ENCODE measurements at regions not wholly inside any gene's neighbourhood (a gene's known extent, or its start where the extent isn't known, plus 50 kb on each side); places are given as distances from the start of the nearest gene placed in this dataset.

DNA sequence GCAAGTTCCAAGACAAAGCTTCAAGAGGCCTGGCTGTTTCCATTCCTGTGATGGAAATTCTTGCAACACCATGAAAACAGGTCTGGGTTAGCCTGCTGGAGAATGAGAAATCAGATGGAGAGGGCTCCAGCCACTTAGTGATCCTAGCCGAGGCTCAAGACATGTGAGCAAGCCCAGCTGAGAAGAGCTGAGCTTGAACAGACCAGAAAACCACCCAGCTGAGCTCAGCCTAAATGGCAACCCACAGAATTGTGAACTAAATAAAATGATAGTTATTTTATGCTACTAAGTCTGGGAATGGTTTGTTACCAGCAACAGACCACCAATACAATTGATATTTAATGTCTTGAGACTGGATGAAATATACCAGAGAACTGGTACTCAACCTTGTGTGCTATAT lies 494.5 kb downstream of the RMST start:
- no peaks in the 10 kb centered on the region for H3K79me2 ChIP-seq (ENCODE audit: insufficient read depth, low read length)
- no peak overlapping the region for H3K27ac ChIP-seq (ENCODE audit: low read depth in 1 of 2, low read length in 2 of 2)
- H3K9ac ChIP-seq (ENCODE audit: insufficient read depth, low read length, poor library complexity, severe bottlenecking) = no peak overlapping the region
- WGBS (ENCODE audit: insufficient coverage) = no CpG with 5 or more reads among the region's 1 CpG
- intact Hi-C loops (cut with micrococcal nuclease) = no loop called here
- TF ChIP-seq, protein P1, sequence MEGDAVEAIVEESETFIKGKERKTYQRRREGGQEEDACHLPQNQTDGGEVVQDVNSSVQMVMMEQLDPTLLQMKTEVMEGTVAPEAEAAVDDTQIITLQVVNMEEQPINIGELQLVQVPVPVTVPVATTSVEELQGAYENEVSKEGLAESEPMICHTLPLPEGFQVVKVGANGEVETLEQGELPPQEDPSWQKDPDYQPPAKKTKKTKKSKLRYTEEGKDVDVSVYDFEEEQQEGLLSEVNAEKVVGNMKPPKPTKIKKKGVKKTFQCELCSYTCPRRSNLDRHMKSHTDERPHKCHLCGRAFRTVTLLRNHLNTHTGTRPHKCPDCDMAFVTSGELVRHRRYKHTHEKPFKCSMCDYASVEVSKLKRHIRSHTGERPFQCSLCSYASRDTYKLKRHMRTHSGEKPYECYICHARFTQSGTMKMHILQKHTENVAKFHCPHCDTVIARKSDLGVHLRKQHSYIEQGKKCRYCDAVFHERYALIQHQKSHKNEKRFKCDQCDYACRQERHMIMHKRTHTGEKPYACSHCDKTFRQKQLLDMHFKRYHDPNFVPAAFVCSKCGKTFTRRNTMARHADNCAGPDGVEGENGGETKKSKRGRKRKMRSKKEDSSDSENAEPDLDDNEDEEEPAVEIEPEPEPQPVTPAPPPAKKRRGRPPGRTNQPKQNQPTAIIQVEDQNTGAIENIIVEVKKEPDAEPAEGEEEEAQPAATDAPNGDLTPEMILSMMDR (IDR thresholded peaks at IDR 0.05) = no peak
- H3K9me3 ChIP-seq (replicated peaks in 1 of 2; ENCODE audit: control insufficient read depth in 1 of 2, insufficient read depth in 1 of 2, low read length in 2 of 2) = peaks cover 0 to 3% of the 10 kb centered on the region in 2 donors
- no peaks in the 10 kb centered on the region for H3K4me1 ChIP-seq (ENCODE audit: control insufficient read depth in 1 of 2, insufficient read depth in 2 of 2, low read length in 2 of 2)
- no peak overlapping the region for H3K4me3 ChIP-seq (replicated peaks in 1 of 3; ENCODE audit: low read depth in 2 of 3, low read length in 3 of 3)
- Mint-ChIP-seq H3K36me3 (no peaks in the 10 kb centered on the region), H3K4me3 (no peak overlapping the region), H3K27me3 (ENCODE audit: low read depth in 3 of 3) (no peaks in the 10 kb centered on the region), H3K27ac (no peak overlapping the region), H3K4me1 (no peaks in the 10 kb centered on the region), H3K9me3 (peaks cover 2 to 6% (median 3%) of the 10 kb centered on the region in 7 donors)
- no peak overlapping the region for H3K4me2 ChIP-seq (replicated peaks; ENCODE audit: extremely low read depth, low read length, poor library complexity, severe bottlenecking)
- DNase-seq = no peak
- H2AFZ ChIP-seq (ENCODE audit: insufficient read depth, low read depth, low read length, poor library complexity, severe bottlenecking) = no peak overlapping the region
- H3K27me3 ChIP-seq (ENCODE audit: control insufficient read depth in 2 of 2, insufficient read depth in 2 of 2, low read length in 2 of 2) = no peaks in the 10 kb centered on the region
- no peaks in the 10 kb centered on the region for H3K36me3 ChIP-seq (replicated peaks in 1 of 2; ENCODE audit: control insufficient read depth in 1 of 2, insufficient read depth in 2 of 2, low read length in 2 of 2)
- no peaks in the 10 kb centered on the region for H4K20me1 ChIP-seq (ENCODE audit: insufficient read depth, low read length)

DNA sequence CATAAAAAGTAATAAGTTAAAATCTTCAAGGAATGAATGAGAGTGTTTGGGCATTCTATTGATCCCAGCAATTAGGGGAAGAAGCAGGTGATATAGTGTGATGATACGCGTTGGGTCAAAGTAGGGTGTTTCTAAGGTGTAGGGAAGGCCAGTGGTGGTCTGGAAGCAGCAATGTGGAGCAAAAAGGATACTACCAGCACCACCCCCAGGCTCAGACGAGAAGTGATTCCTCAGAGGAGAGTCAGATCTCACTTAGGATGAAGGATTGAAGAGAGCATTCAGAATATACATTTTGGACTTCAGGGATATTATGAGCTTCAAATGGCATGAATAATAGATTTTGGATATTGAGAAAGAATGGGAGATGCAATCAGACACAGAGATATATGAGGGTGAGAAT lies 497.6 kb downstream of the RMST start:
- no peak overlapping the region for H2AFZ ChIP-seq (ENCODE audit: insufficient read depth, low read depth, low read length, poor library complexity, severe bottlenecking)
- no peaks in the 10 kb centered on the region for H3K36me3 ChIP-seq (replicated peaks in 1 of 2; ENCODE audit: control insufficient read depth in 1 of 2, insufficient read depth in 2 of 2, low read length in 2 of 2)
- H3K4me2 ChIP-seq (replicated peaks; ENCODE audit: extremely low read depth, low read length, poor library complexity, severe bottlenecking) = no peak overlapping the region
- intact Hi-C loops (cut with micrococcal nuclease) = no loop called here
- H3K79me2 ChIP-seq (ENCODE audit: insufficient read depth, low read length) = no peaks in the 10 kb centered on the region
- TF ChIP-seq, protein P1 (IDR thresholded peaks at IDR 0.05) = no peak
- no peak overlapping the region for H3K4me3 Mint-ChIP-seq
- H3K9me3 Mint-ChIP-seq = peaks cover 2 to 6% (median 3%) of the 10 kb centered on the region in 7 donors
- peaks cover 0 to 3% of the 10 kb centered on the region in 2 donors for H3K9me3 ChIP-seq (replicated peaks in 1 of 2; ENCODE audit: control insufficient read depth in 1 of 2, insufficient read depth in 1 of 2, low read length in 2 of 2)
- H3K27me3 ChIP-seq (ENCODE audit: control insufficient read depth in 2 of 2, insufficient read depth in 2 of 2, low read length in 2 of 2) = no peaks in the 10 kb centered on the region
- DNase-seq = no peak
- 100% methylated on average over 2 of the region's 3 CpGs for WGBS (ENCODE audit: insufficient coverage)
- no peak overlapping the region for H3K27ac ChIP-seq (ENCODE audit: low read depth in 1 of 2, low read length in 2 of 2)
- no peaks in the 10 kb centered on the region for H3K36me3 Mint-ChIP-seq
- H3K9ac ChIP-seq (ENCODE audit: insufficient read depth, low read length, poor library complexity, severe bottlenecking) = no peak overlapping the region
- H4K20me1 ChIP-seq (ENCODE audit: insufficient read depth, low read length) = no peaks in the 10 kb centered on the region
- H3K4me3 ChIP-seq (replicated peaks in 1 of 3; ENCODE audit: low read depth in 2 of 3, low read length in 3 of 3) = no peak overlapping the region
- H3K4me1 ChIP-seq (ENCODE audit: control insufficient read depth in 1 of 2, insufficient read depth in 2 of 2, low read length in 2 of 2) = no peaks in the 10 kb centered on the region
- no peaks in the 10 kb centered on the region for H3K4me1 Mint-ChIP-seq
- no peaks in the 10 kb centered on the region for H3K27me3 Mint-ChIP-seq (ENCODE audit: low read depth in 3 of 3)
- H3K27ac Mint-ChIP-seq = no peak overlapping the region
